ENCODE measurements at regions not wholly inside any gene's neighbourhood (a gene's known extent, or its start where the extent isn't known, plus 50 kb on each side); places are given as distances from the start of the nearest gene placed in this dataset.
A peak's percentile ranks its signal among the peaks of the same experiment; 100 is the strongest.

- Histone ChIP-seq H2AFZ (ENCODE audit: insufficient read depth, low read length, poor library complexity) (no peak overlapping the region), H3K4me2 (ENCODE audit: low read length) (no peak overlapping the region), H3K14ac (ENCODE audit: low read length) (no peak overlapping the region), H3K27ac (ENCODE audit: low read depth, low read length) (no peak overlapping the region), H3K27me3 (ENCODE audit: insufficient read depth, low read length) (no peaks in the 10 kb centered on the region), H2BK12ac (ENCODE audit: low read length) (no peak overlapping the region), H3K4ac (ENCODE audit: low read depth, low read length) (no peak overlapping the region), H3K79me1 (ENCODE audit: low read length) (no peaks in the 10 kb centered on the region), H2AK5ac (ENCODE audit: low read length) (no peak overlapping the region), H3K23ac (ENCODE audit: low read length) (no peak overlapping the region), H2BK5ac (ENCODE audit: low read depth, low read length, poor library complexity) (no peak overlapping the region), H2BK120ac (ENCODE audit: insufficient read depth, low read length, poor library complexity) (no peak overlapping the region), H3K4me1 (ENCODE audit: control insufficient read depth in 1 of 2, insufficient read depth in 2 of 2, low read length in 2 of 2) (no peaks in the 10 kb centered on the region), H3K36me3 (ENCODE audit: control insufficient read depth in 1 of 2, insufficient read depth in 2 of 2, low read length in 2 of 2) (no peaks in the 10 kb centered on the region), H4K8ac (ENCODE audit: low read depth, low read length) (no peak overlapping the region), H3K4me3 (ENCODE audit: low read depth, low read length) (no peak overlapping the region), H3K9ac (ENCODE audit: low read length) (no peak overlapping the region), H4K91ac (ENCODE audit: low read depth, low read length) (no peak overlapping the region), H4K12ac (ENCODE audit: low read depth, low read length) (no peak overlapping the region), H3K18ac (ENCODE audit: low read length) (no peak overlapping the region), H3K79me2 (ENCODE audit: control insufficient read depth, insufficient read depth, low read length, poor library complexity) (no peaks in the 10 kb centered on the region), H3K9me3 (ENCODE audit: insufficient read depth, low read depth, low read length) (no peaks in the 10 kb centered on the region)
- WGBS (ENCODE audit: extremely low coverage, insufficient coverage, insufficient read length) = no CpG with 5 or more reads among the region's 3 CpGs
- no peak for DNase-seq
These were observed 113.0 kb upstream of the TFAP2D start for GRCh38 chr6:50600280-50600679.

GRCh38 chr6:50602292-50602691, 111.0 kb upstream of the TFAP2D start:
- Histone ChIP-seq H3K18ac (ENCODE audit: low read length) (no peak overlapping the region), H2AFZ (ENCODE audit: insufficient read depth, low read length, poor library complexity) (no peak overlapping the region), H2BK120ac (ENCODE audit: insufficient read depth, low read length, poor library complexity) (no peak overlapping the region), H3K27me3 (ENCODE audit: insufficient read depth, low read length) (no peaks in the 10 kb centered on the region), H3K4me3 (ENCODE audit: low read depth, low read length) (no peak overlapping the region), H4K91ac (ENCODE audit: low read depth, low read length) (no peak overlapping the region), H3K27ac (ENCODE audit: low read depth, low read length) (no peak overlapping the region), H2AK5ac (ENCODE audit: low read length) (no peak overlapping the region), H3K79me1 (ENCODE audit: low read length) (no peaks in the 10 kb centered on the region), H4K12ac (ENCODE audit: low read depth, low read length) (no peak overlapping the region), H3K4ac (ENCODE audit: low read depth, low read length) (no peak overlapping the region), H4K8ac (ENCODE audit: low read depth, low read length) (no peak overlapping the region), H3K79me2 (ENCODE audit: control insufficient read depth, insufficient read depth, low read length, poor library complexity) (no peaks in the 10 kb centered on the region), H2BK5ac (ENCODE audit: low read depth, low read length, poor library complexity) (no peak overlapping the region), H3K36me3 (ENCODE audit: control insufficient read depth in 1 of 2, insufficient read depth in 2 of 2, low read length in 2 of 2) (no peaks in the 10 kb centered on the region), H3K23ac (ENCODE audit: low read length) (no peak overlapping the region), H2BK12ac (ENCODE audit: low read length) (no peak overlapping the region), H3K4me1 (ENCODE audit: control insufficient read depth in 1 of 2, insufficient read depth in 2 of 2, low read length in 2 of 2) (no peaks in the 10 kb centered on the region), H3K9me3 (ENCODE audit: insufficient read depth, low read depth, low read length) (no peaks in the 10 kb centered on the region), H3K9ac (ENCODE audit: low read length) (no peak overlapping the region), H3K4me2 (ENCODE audit: low read length) (no peak overlapping the region), H3K14ac (ENCODE audit: low read length) (no peak overlapping the region)
- peak in 1 of 2 donors; percentile 76 for DNase-seq
- WGBS (ENCODE audit: extremely low coverage, insufficient coverage, insufficient read length) = no CpG with 5 or more reads among the region's 2 CpGs

- Histone ChIP-seq H3K4ac (ENCODE audit: low read depth, low read length) (no peak overlapping the region), H3K9ac (ENCODE audit: low read length) (no peak overlapping the region), H3K23ac (ENCODE audit: low read length) (no peak overlapping the region), H3K4me3 (ENCODE audit: low read depth, low read length) (no peak overlapping the region), H3K4me1 (ENCODE audit: control insufficient read depth in 1 of 2, insufficient read depth in 2 of 2, low read length in 2 of 2) (no peaks in the 10 kb centered on the region), H3K27me3 (ENCODE audit: insufficient read depth, low read length) (no peaks in the 10 kb centered on the region), H2BK5ac (ENCODE audit: low read depth, low read length, poor library complexity) (no peak overlapping the region), H3K14ac (ENCODE audit: low read length) (no peak overlapping the region), H3K4me2 (ENCODE audit: low read length) (no peak overlapping the region), H4K8ac (ENCODE audit: low read depth, low read length) (no peak overlapping the region), H2AK5ac (ENCODE audit: low read length) (no peak overlapping the region), H4K12ac (ENCODE audit: low read depth, low read length) (no peak overlapping the region), H2BK120ac (ENCODE audit: insufficient read depth, low read length, poor library complexity) (no peak overlapping the region), H3K27ac (ENCODE audit: low read depth, low read length) (no peak overlapping the region), H3K18ac (ENCODE audit: low read length) (no peak overlapping the region), H2AFZ (ENCODE audit: insufficient read depth, low read length, poor library complexity) (no peak overlapping the region), H4K91ac (ENCODE audit: low read depth, low read length) (no peak overlapping the region), H3K36me3 (ENCODE audit: control insufficient read depth in 1 of 2, insufficient read depth in 2 of 2, low read length in 2 of 2) (no peaks in the 10 kb centered on the region), H3K79me1 (ENCODE audit: low read length) (no peaks in the 10 kb centered on the region), H2BK12ac (ENCODE audit: low read length) (no peak overlapping the region), H3K79me2 (ENCODE audit: control insufficient read depth, insufficient read depth, low read length, poor library complexity) (no peaks in the 10 kb centered on the region), H3K9me3 (ENCODE audit: insufficient read depth, low read depth, low read length) (no peaks in the 10 kb centered on the region)
- no CpG with 5 or more reads among the region's 5 CpGs for WGBS (ENCODE audit: extremely low coverage, insufficient coverage, insufficient read length)
- DNase-seq = no peak
These were observed 104.9 kb upstream of the TFAP2D start for GRCh38 chr6:50608421-50608820.

GRCh38 chr6:50610562-50610961, 102.8 kb upstream of the TFAP2D start:
- Histone ChIP-seq H3K4me1 (ENCODE audit: control insufficient read depth in 1 of 2, insufficient read depth in 2 of 2, low read length in 2 of 2) (no peaks in the 10 kb centered on the region), H3K9ac (ENCODE audit: low read length) (no peak overlapping the region), H3K4me3 (ENCODE audit: low read depth, low read length) (no peak overlapping the region), H3K4ac (ENCODE audit: low read depth, low read length) (no peak overlapping the region), H4K12ac (ENCODE audit: low read depth, low read length) (no peak overlapping the region), H3K36me3 (ENCODE audit: control insufficient read depth in 1 of 2, insufficient read depth in 2 of 2, low read length in 2 of 2) (no peaks in the 10 kb centered on the region), H2BK5ac (ENCODE audit: low read depth, low read length, poor library complexity) (no peak overlapping the region), H4K91ac (ENCODE audit: low read depth, low read length) (no peak overlapping the region), H3K23ac (ENCODE audit: low read length) (no peak overlapping the region), H3K4me2 (ENCODE audit: low read length) (no peak overlapping the region), H4K8ac (ENCODE audit: low read depth, low read length) (no peak overlapping the region), H3K79me2 (ENCODE audit: control insufficient read depth, insufficient read depth, low read length, poor library complexity) (no peaks in the 10 kb centered on the region), H2BK120ac (ENCODE audit: insufficient read depth, low read length, poor library complexity) (no peak overlapping the region), H3K9me3 (ENCODE audit: insufficient read depth, low read depth, low read length) (no peaks in the 10 kb centered on the region), H3K79me1 (ENCODE audit: low read length) (no peaks in the 10 kb centered on the region), H2AFZ (ENCODE audit: insufficient read depth, low read length, poor library complexity) (no peak overlapping the region), H3K27me3 (ENCODE audit: insufficient read depth, low read length) (no peaks in the 10 kb centered on the region), H2AK5ac (ENCODE audit: low read length) (no peak overlapping the region), H2BK12ac (ENCODE audit: low read length) (no peak overlapping the region), H3K18ac (ENCODE audit: low read length) (no peak overlapping the region), H3K14ac (ENCODE audit: low read length) (no peak overlapping the region), H3K27ac (ENCODE audit: low read depth, low read length) (no peak overlapping the region)
- no CpG with 5 or more reads among the region's 2 CpGs for WGBS (ENCODE audit: extremely low coverage, insufficient coverage, insufficient read length)
- peak in 1 of 2 donors; percentile 18 for DNase-seq
